Mesothelial cell of epicardium (in vitro differentiated cells): ENCODE measurements at regions not wholly inside any gene's neighbourhood (a gene's known extent, or its start where the extent isn't known, plus 50 kb on each side); places are given as distances from the start of the nearest gene placed in this dataset.

Source experiments
- DNase-seq, 2 experiments: peaks; one replicate each; pipeline ENCODE4 v3.0.0; 2021; ENCODE audit warnings: low spot score in 2 of 2; ENCODE audit not compliant: unreplicated experiment in 2 of 2
- H3K27ac Mint-ChIP-seq: 2 replicates; pipeline ENCODE4 v1.8.0; 2021; ENCODE audit warnings: mixed read lengths
- H3K27me3 Mint-ChIP-seq: 2 replicates; pipeline ENCODE4 v1.8.0; 2021; ENCODE audit warnings: low read depth, mixed read lengths
- H3K36me3 Mint-ChIP-seq: 2 replicates; pipeline ENCODE4 v1.8.0; 2021; ENCODE audit warnings: mixed read lengths
- H3K4me1 Mint-ChIP-seq: 2 replicates; pipeline ENCODE4 v1.8.0; 2021; ENCODE audit warnings: mixed read lengths
- H3K4me3 Mint-ChIP-seq: 2 replicates; pipeline ENCODE4 v1.8.0; 2021; ENCODE audit warnings: mild to moderate bottlenecking, moderate library complexity, mixed read lengths
- H3K9me3 Mint-ChIP-seq: 2 replicates; pipeline ENCODE4 v1.8.0; 2021; ENCODE audit warnings: mixed read lengths
- TF ChIP-seq, protein P1 (sequence below): fragments of 200-600 bp; sonication (generic); IDR thresholded peaks from one replicate; pipeline ENCODE4 v1.5.0; 2021; ENCODE audit warnings: antibody characterized with exemption; ENCODE audit not compliant: unreplicated experiment

DNA sequence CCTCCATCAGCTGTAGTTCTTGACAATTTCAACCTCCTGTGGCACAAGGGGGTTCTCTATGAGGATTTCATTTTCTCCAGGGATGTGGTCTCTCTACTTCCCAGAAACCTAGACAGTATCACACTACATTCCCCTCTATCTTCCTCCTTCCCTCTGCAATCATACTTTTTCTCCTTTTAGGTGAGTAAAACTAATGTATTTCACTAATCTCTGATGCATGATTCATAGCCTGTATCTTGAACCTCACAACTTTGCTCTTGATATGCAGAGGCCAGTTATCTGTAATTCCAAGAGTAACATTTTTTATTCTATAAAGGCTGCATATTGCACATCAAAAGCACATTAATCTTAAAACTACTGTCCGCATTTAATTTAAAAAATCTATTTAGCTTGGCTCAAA is 449.6 kb downstream of the RFPL4B start:
- Mint-ChIP-seq H3K27ac (no peak overlapping the region), H3K27me3 (no peaks in the 10 kb centered on the region), H3K36me3 (peaks cover 8% of the 10 kb centered on the region), H3K4me1 (peaks cover 18% of the 10 kb centered on the region), H3K9me3 (peaks cover 50% of the 10 kb centered on the region), H3K4me3 (no peak overlapping the region)
- DNase-seq = no peak
- TF ChIP-seq, protein P1, sequence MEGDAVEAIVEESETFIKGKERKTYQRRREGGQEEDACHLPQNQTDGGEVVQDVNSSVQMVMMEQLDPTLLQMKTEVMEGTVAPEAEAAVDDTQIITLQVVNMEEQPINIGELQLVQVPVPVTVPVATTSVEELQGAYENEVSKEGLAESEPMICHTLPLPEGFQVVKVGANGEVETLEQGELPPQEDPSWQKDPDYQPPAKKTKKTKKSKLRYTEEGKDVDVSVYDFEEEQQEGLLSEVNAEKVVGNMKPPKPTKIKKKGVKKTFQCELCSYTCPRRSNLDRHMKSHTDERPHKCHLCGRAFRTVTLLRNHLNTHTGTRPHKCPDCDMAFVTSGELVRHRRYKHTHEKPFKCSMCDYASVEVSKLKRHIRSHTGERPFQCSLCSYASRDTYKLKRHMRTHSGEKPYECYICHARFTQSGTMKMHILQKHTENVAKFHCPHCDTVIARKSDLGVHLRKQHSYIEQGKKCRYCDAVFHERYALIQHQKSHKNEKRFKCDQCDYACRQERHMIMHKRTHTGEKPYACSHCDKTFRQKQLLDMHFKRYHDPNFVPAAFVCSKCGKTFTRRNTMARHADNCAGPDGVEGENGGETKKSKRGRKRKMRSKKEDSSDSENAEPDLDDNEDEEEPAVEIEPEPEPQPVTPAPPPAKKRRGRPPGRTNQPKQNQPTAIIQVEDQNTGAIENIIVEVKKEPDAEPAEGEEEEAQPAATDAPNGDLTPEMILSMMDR = no peak

DNA sequence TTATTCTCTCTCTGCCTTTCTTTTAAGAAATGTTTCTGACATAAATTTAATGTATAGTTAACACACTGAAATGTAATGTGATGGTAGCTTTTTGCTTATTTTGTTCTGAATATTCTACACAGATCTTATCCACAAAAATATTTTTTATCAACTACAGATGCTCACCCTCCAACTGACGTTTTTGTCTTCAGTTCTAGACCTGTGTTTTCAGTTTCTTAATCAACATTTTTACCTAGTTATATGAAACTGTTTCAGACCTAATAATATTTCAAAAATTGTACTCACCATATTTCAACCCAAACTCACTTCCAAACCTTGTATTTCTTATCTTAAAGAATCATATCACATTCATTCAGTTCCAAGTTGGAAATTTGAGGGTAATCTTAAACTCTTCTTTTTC is 452.8 kb downstream of the RFPL4B start:
- TF ChIP-seq, protein P1 = no peak
- Mint-ChIP-seq H3K9me3 (peaks cover 26% of the 10 kb centered on the region), H3K36me3 (no peaks in the 10 kb centered on the region)

DNA sequence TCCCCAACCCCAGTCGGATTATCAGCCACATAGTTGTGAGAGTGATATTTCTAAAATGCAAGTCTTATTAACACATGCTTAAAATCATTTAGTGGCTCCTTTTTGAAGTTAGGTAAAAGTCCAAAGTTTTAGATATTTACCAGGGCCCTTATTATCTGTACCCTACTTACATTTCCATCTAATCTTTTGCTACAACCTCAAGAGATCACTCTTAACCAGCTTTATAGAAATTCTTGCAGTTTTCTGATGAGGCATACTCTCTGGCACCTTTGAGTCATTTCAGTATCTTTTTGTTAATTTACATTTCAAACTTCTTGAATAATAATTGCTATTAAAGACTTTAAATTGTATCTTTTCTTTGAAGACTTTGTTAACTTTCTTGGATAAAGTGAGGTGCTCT is 453.3 kb downstream of the RFPL4B start:
- peaks cover 23% of the 10 kb centered on the region for H3K9me3 Mint-ChIP-seq
- H3K4me1 Mint-ChIP-seq = peaks cover 24% of the 10 kb centered on the region
- no peak overlapping the region for H3K4me3 Mint-ChIP-seq
- TF ChIP-seq, protein P1 = no peak
- no peak for DNase-seq
- H3K27me3 Mint-ChIP-seq = no peaks in the 10 kb centered on the region
- no peaks in the 10 kb centered on the region for H3K36me3 Mint-ChIP-seq
- no peak overlapping the region for H3K27ac Mint-ChIP-seq

More for the DNA sequence above, 452.8 kb downstream of the RFPL4B start:
- Mint-ChIP-seq H3K27ac (no peak overlapping the region), H3K27me3 (no peaks in the 10 kb centered on the region), H3K4me1 (peaks cover 24% of the 10 kb centered on the region), H3K4me3 (no peak overlapping the region)
- no peak for DNase-seq

DNA sequence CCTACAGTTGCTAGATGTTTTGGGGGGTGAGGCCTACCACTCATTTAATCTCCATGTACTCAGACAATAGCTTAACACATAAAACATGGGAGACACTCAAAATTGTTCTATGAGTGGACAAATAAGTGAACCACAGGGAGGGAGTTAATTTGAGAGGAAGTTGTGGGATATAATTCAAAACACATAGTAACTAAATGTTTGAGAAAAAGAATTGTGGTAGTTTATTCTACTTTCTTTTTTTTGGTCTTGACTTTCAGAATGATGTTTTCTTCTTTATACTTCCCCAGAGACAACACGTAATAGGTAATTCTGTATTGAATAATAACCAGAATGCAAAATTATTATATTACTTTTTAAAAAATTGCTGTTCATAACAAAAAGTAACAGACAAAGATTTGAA is 453.8 kb downstream of the RFPL4B start:
- Mint-ChIP-seq H3K27ac (no peak overlapping the region), H3K4me1 (peaks cover 24% of the 10 kb centered on the region), H3K27me3 (no peaks in the 10 kb centered on the region), H3K36me3 (no peaks in the 10 kb centered on the region), H3K4me3 (no peak overlapping the region), H3K9me3 (peaks cover 20% of the 10 kb centered on the region)
- TF ChIP-seq, protein P1 = no peak
- DNase-seq = no peak

DNA sequence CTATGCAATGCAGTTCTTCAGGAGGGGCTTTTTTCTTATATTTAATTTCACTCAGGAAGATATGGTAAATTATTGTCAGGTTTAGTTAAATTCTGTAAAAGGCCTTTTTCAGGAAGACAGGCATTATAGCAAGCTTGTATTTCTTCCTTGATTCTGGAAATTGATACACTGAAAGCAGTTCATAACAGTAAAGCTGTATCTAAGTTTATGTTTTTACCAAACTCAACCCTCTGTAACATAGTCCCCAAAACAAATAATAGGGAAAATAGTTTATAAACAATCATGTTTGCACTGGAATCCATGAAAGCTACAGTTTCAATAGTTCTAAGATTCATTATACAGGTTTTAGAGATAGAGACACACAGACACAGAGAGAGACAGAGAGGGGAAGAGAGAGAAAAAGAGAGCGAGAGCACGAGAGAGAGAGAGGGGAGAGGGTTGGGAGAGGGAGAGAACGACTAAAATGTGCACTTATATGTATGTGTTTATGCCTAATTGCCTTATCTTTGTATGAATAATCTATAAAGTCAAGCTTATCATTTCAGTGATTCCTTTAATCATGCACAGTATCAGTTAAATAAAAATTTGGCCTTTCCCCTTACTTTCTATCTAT is 454.4 kb downstream of the RFPL4B start:
- Mint-ChIP-seq H3K4me3 (no peak overlapping the region), H3K27me3 (no peaks in the 10 kb centered on the region), H3K4me1 (peaks cover 21% of the 10 kb centered on the region), H3K36me3 (no peaks in the 10 kb centered on the region), H3K27ac (peak overlapping the region; percentile 51), H3K9me3 (peaks cover 14% of the 10 kb centered on the region)
- TF ChIP-seq, protein P1 = no peak
- no peak for DNase-seq

DNA sequence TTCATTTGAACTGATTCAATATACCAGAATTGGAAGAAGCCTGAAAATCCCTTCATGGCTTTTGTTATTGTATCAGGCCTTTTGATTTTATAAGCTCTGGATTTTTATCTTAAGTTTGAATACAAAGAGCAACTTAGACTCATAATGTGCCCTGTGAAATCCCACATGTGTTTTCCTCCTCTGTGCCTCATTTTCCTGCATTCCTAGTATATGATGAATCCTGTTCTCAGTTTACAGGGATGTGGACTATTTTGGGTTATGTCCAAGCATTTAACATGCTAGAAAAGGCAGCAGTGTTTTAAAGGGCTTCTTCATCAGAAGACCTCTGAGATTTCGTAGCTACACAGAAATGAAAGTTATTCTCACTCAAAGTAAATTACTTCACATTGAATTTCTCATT is 455.0 kb downstream of the RFPL4B start:
- Mint-ChIP-seq H3K4me3 (no peak overlapping the region), H3K27ac (peak overlapping the region; percentile 47)
- DNase-seq = no peak

More for the DNA sequence above, 455.0 kb downstream of the RFPL4B start:
- Mint-ChIP-seq H3K9me3 (peaks cover 8% of the 10 kb centered on the region), H3K36me3 (no peaks in the 10 kb centered on the region), H3K27me3 (no peaks in the 10 kb centered on the region), H3K4me1 (peaks cover 15% of the 10 kb centered on the region)
- TF ChIP-seq, protein P1 = no peak
